ENCODE measurements at regions not wholly inside any gene's neighbourhood (a gene's known extent, or its start where the extent isn't known, plus 50 kb on each side); places are given as distances from the start of the nearest gene placed in this dataset.

DNA sequence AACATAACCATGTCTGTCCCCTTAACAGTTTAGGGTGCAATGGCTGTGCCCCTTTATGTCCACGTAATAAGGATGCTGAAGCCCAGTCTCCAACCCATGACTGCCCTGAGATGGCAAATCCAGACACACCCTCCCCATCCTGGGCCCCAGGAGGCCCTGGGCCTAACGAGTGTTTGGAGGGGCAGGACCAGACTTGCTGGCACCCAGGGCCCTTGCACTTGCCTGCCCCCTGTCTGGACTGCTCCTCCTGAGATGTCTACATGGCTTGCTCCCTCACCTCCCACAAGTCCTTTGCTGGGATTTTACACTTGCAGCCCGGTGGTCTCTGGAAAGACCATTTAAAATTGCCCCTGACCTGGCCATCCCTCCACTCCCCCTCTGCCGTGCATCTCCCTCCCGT lies 132.2 kb upstream of the NECTIN1 start:
- no peak for TF ChIP-seq EZH2 (IDR thresholded peaks at IDR 0.05; ENCODE audit: insufficient read depth, low read length)
- TF ChIP-seq, protein P1, sequence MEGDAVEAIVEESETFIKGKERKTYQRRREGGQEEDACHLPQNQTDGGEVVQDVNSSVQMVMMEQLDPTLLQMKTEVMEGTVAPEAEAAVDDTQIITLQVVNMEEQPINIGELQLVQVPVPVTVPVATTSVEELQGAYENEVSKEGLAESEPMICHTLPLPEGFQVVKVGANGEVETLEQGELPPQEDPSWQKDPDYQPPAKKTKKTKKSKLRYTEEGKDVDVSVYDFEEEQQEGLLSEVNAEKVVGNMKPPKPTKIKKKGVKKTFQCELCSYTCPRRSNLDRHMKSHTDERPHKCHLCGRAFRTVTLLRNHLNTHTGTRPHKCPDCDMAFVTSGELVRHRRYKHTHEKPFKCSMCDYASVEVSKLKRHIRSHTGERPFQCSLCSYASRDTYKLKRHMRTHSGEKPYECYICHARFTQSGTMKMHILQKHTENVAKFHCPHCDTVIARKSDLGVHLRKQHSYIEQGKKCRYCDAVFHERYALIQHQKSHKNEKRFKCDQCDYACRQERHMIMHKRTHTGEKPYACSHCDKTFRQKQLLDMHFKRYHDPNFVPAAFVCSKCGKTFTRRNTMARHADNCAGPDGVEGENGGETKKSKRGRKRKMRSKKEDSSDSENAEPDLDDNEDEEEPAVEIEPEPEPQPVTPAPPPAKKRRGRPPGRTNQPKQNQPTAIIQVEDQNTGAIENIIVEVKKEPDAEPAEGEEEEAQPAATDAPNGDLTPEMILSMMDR (IDR thresholded peaks at IDR 0.05; ENCODE audit: insufficient read depth, low read depth, low read length): no peak

All from astrocyte (in vitro differentiated cells and primary cell).